GM19468 (cell line): ENCODE measurements at regions not wholly inside any gene's neighbourhood (a gene's known extent, or its start where the extent isn't known, plus 50 kb on each side); places are given as distances from the start of the nearest gene placed in this dataset.
"Not testable (repeated sequence)": the region's sequence is repeated elsewhere in the genome, so short reads cannot be mapped to it uniquely, and the experiment has no call there.

Experiments
- ATAC-seq: cut with Tn5 transposase; IDR thresholded peaks from one replicate; pipeline ENCODE4 v1.9.1; 2021; ENCODE audit warnings: mild to moderate bottlenecking, moderate library complexity, moderate number of reproducible peaks; ENCODE audit not compliant: unreplicated experiment; ENCODE audit errors: extremely low read depth

- no peak for ATAC-seq
These were observed 81.1 kb upstream of the RFLNA start for GRCh38 chr12:124213666-124214347.

- no peak for ATAC-seq
These were observed 80.3 kb upstream of the RFLNA start for GRCh38 chr12:124214574-124214973.

GRCh38 chr12:124216966-124217365 is 77.9 kb upstream of the RFLNA start:
- ATAC-seq: no peak

- no peak for ATAC-seq
These were observed 77.2 kb upstream of the RFLNA start for GRCh38 chr12:124217508-124218242.

- ATAC-seq: no peak
These were observed 76.7 kb upstream of the RFLNA start for GRCh38 chr12:124218243-124218560.

GRCh38 chr12:124218650-124219049 is 76.2 kb upstream of the RFLNA start:
- not testable (repeated sequence) for ATAC-seq

- ATAC-seq: no peak
These were observed 72.3 kb upstream of the RFLNA start for GRCh38 chr12:124222368-124223245.

GRCh38 chr12:124223733-124224138 is 71.2 kb upstream of the RFLNA start:
- ATAC-seq: not testable (repeated sequence)

GRCh38 chr12:124224535-124225110 is 70.3 kb upstream of the RFLNA start:
- no peak for ATAC-seq

GRCh38 chr12:124225730-124226129 is 69.2 kb upstream of the RFLNA start:
- ATAC-seq: no peak

GRCh38 chr12:124227951-124228711 is 66.8 kb upstream of the RFLNA start:
- no peak for ATAC-seq

GRCh38 chr12:124229520-124229919 is 65.4 kb upstream of the RFLNA start:
- ATAC-seq: no peak

GRCh38 chr12:124230117-124230757 is 64.7 kb upstream of the RFLNA start:
- no peak for ATAC-seq

GRCh38 chr12:124230789-124231188 is 64.1 kb upstream of the RFLNA start:
- no peak for ATAC-seq

GRCh38 chr12:124231980-124232653 is 62.8 kb upstream of the RFLNA start:
- ATAC-seq: no peak

- ATAC-seq: no peak
These were observed 62.3 kb upstream of the RFLNA start for GRCh38 chr12:124232654-124232987.

GRCh38 chr12:124233041-124233796 is 61.7 kb upstream of the RFLNA start:
- ATAC-seq: no peak
